Activated T-cell treated with anti-CD3 and anti-CD28 coated beads, Interleukin-2, amount 50 U/mL, for 72 hours (primary cell): ENCODE measurements at regions not wholly inside any gene's neighbourhood (a gene's known extent, or its start where the extent isn't known, plus 50 kb on each side); places are given as distances from the start of the nearest gene placed in this dataset.
A peak's percentile ranks its signal among the peaks of the same experiment; 100 is the strongest.

Experiments
- ATAC-seq, 2 donors: fragments of 150-1000 bp; cut with Tn5 transposase; replicated peaks in 1 of 2; 2 replicates each; pipeline ENCODE4 v1.10.0; 2021; ENCODE audit warnings: moderate library complexity in 2 of 2, mild to moderate bottlenecking in 1 of 2
- DNase-seq, 2 donors: peaks; one replicate each; pipeline ENCODE4 v3.0.0; 2021 to 2022; ENCODE audit warnings: mixed read lengths in 1 of 2
- H3K27ac Mint-ChIP-seq: one replicate; pipeline ENCODE4 v1.8.0; 2022; ENCODE audit warnings: mild to moderate bottlenecking, moderate library complexity, mixed read lengths
- H3K27me3 Mint-ChIP-seq: one replicate; pipeline ENCODE4 v1.8.0; 2022; ENCODE audit warnings: low read depth, mixed read lengths
- H3K36me3 Mint-ChIP-seq, 2 donors: one replicate each; pipeline ENCODE4 v1.8.0; 2022; ENCODE audit warnings: mixed read lengths in 2 of 2, mild to moderate bottlenecking in 1 of 2; ENCODE audit not compliant: insufficient read depth in 2 of 2
- H3K4me1 Mint-ChIP-seq: one replicate; pipeline ENCODE4 v1.8.0; 2022; ENCODE audit warnings: low read depth, mixed read lengths
- H3K4me3 Mint-ChIP-seq, 2 donors: one replicate each; pipeline ENCODE4 v1.8.0; 2022; ENCODE audit warnings: mild to moderate bottlenecking in 2 of 2, mixed read lengths in 2 of 2, moderate library complexity in 2 of 2
- H3K9me3 Mint-ChIP-seq, 2 donors: one replicate each; pipeline ENCODE4 v1.8.0; 2022; ENCODE audit warnings: mixed read lengths in 2 of 2

DNA sequence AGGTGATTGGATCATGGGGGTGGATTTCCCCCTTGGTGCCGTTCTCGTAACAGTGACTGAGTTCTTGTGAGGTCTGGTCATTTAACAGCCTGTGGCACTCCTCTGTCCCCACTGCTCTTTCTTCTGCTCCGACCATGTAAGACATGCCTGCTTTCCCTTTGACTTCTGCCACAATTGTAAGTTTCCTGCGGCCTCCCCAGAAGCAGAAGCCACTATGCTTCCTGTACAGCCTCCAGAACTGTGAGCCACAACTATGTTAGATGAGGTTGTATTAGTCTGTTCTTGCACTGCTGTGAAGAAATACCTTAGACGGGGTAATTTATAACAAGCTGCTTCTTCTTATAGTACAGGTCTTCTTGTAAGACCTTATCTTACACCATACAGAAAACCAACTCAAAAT, 241.7 kb upstream of the KLF14 start:
- H3K4me1 Mint-ChIP-seq, result peaks cover 79% of the 10 kb centered on the region

DNA sequence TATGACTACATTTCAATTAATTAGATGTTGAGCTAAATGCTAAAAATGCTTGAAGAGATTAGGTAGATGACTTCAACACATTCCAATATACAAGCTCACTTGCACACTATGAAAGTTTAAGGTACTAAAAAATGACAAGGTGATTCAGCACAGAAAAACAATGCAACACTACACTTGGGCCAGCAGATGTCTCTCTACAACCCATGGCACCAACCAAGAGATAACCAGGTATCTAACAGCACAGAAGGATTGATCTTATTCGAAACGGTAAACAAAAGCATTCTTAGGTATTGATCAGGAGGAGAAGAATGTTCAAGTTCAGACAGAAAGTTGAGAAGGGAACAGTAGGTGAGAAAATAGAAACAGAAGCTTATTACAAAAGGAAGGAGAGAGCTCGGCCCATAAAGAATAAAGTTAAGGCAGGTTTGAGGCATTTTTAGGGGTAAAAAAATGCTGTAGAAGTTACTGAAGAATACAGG, 248.2 kb upstream of the KLF14 start:
- no peak overlapping the region for H3K4me3 Mint-ChIP-seq
- H3K27ac Mint-ChIP-seq, result no peak overlapping the region
- H3K9me3 Mint-ChIP-seq, result no peaks in the 10 kb centered on the region
- no peaks in the 10 kb centered on the region for H3K27me3 Mint-ChIP-seq
- peaks cover 0 to 14% of the 10 kb centered on the region in 2 donors for H3K36me3 Mint-ChIP-seq
- H3K4me1 Mint-ChIP-seq, result peaks cover 18% of the 10 kb centered on the region
- peak; percentile 68 to 78 for ATAC-seq
- DNase-seq, result no peak

More for the DNA sequence above, 241.7 kb upstream of the KLF14 start:
- peaks cover 8 to 12% of the 10 kb centered on the region in 2 donors for H3K9me3 Mint-ChIP-seq
- H3K4me3 Mint-ChIP-seq, result peak overlapping the region in 1 of 2 donors; percentile 2
- DNase-seq (no peak), ATAC-seq (no peak)
- H3K27ac Mint-ChIP-seq, result peak overlapping the region; percentile 99
- no peaks in the 10 kb centered on the region for H3K27me3 Mint-ChIP-seq
- peaks cover 22 to 48% of the 10 kb centered on the region in 2 donors for H3K36me3 Mint-ChIP-seq

DNA sequence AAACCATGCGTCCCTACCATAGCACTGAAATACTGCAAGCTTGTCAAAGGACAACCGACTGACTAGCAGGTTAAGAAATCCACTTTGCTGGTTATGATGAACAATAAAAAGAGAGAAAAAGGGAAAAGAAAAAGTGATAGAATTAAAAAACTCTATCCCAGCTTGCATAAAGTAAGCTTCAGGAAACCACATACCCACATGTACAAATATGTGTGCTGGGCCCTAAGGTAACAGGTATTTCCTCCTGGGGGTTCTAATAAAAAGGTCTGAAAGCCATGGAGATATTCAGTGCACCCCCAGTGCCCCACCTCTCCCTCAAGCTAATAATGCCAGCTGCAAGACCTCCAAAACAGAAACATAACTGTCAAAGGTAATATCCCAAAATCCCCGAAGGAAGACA, 248.6 kb upstream of the KLF14 start:
- Mint-ChIP-seq H3K4me1 (peaks cover 16% of the 10 kb centered on the region), H3K4me3 (no peak overlapping the region), H3K27ac (no peak overlapping the region), H3K36me3 (peaks cover 0 to 11% of the 10 kb centered on the region in 2 donors), H3K27me3 (no peaks in the 10 kb centered on the region), H3K9me3 (no peaks in the 10 kb centered on the region)
- DNase-seq (no peak), ATAC-seq (no peak)

DNA sequence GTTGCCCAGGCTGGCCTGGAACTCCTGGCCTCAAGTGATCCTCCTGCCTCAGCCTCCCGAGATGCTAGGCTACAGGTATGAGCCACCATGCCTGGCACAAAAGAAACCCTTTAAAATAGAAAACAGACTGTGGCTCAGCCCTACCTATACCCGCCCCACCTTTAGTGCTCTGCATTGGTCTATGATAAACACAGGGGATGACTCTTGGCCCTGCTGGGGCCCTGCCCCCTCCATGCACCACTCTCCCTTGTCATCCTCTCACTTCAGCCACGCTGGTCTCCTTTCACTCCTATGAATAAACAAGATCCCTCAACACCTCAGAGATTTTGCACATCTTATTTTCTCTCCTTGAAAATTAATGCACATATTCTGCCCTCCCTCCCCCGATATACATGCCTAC, 251.4 kb upstream of the KLF14 start:
- DNase-seq (peak in 1 of 2 donors; percentile 27), ATAC-seq (peak; percentile 65 to 72)
- Mint-ChIP-seq H3K4me3 (peak overlapping the region; percentile 31 to 63), H3K27me3 (no peaks in the 10 kb centered on the region), H3K4me1 (peaks cover 23% of the 10 kb centered on the region), H3K27ac (peak overlapping the region; percentile 90), H3K9me3 (no peaks in the 10 kb centered on the region), H3K36me3 (peaks cover 0 to 4% of the 10 kb centered on the region in 2 donors)

DNA sequence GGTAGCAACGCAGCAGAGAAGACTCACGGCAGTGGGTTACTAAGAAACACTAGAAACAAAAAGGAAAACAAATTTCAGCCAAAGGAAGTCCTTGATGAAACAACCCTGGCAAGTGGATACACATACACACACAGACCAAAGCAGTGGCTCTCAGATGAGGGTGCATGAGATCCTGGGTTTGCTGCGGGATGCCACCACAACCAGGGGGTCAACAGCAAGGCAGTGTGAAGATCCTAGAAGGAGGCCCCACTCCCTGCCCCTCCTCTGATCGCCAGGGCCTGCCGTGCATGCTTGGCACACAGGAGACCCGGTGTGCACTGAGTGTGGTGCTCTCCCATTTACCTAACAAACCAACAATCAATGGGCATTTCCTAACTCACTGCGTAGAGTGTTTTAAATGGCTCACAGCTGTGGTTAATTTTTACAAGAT, 252.3 kb upstream of the KLF14 start:
- H3K36me3 Mint-ChIP-seq, result peaks cover 0 to 4% of the 10 kb centered on the region in 2 donors
- H3K27me3 Mint-ChIP-seq, result no peaks in the 10 kb centered on the region
- ATAC-seq, result peak; percentile 3 to 23
- H3K4me3 Mint-ChIP-seq, result peak overlapping the region; percentile 31 to 63
- H3K27ac Mint-ChIP-seq, result peak overlapping the region; percentile 90
- peaks cover 32% of the 10 kb centered on the region for H3K4me1 Mint-ChIP-seq
- DNase-seq, result no peak
- H3K9me3 Mint-ChIP-seq, result no peaks in the 10 kb centered on the region

DNA sequence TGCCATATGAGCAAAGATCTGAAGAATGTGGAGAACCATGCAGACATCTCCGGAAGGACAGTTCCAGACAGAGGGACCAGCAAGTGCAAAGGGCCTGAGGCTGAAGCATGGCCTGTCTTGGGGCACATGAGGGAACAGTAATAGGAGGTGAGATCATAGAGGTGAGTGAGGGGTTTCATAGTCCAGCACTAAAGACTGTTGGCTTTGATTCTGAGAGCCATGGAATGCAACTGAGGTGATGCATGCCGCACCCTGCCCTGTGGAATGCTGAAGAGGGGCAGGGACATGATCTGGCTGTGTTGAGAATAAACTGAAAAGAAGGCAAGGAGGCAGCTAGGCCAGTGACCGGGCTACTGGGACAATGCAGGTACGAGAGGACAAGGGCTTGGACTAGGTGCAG, 253.1 kb upstream of the KLF14 start:
- no peak overlapping the region for H3K4me3 Mint-ChIP-seq
- peaks cover 0 to 4% of the 10 kb centered on the region in 2 donors for H3K36me3 Mint-ChIP-seq

DNA sequence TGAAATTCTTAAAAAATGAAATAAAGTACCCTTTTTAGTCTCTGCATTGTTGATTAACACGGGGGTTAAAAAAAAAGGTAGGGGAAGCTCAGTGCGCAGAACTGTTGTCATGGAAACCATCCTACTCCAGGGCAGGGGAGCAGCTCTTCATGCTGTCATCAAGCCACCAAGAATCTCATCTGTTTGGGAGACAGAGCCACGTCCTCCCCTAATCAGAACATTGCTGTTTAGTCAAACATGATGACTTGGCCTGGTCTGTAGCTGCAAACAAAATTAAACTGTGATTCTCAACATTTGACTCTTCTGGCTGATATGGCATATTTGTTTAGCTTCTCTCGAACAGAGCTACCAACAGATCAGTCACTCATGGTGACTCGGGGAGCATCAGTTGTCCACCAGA, 254.4 kb upstream of the KLF14 start:
- ATAC-seq (peak; percentile 61 to 70), DNase-seq (no peak)
- peaks cover 44% of the 10 kb centered on the region for H3K4me1 Mint-ChIP-seq
- no peaks in the 10 kb centered on the region for H3K9me3 Mint-ChIP-seq
- H3K36me3 Mint-ChIP-seq, result peaks cover 0 to 4% of the 10 kb centered on the region in 2 donors
- no peaks in the 10 kb centered on the region for H3K27me3 Mint-ChIP-seq
- peak overlapping the region; percentile 96 for H3K27ac Mint-ChIP-seq
- H3K4me3 Mint-ChIP-seq, result peak overlapping the region in 1 of 2 donors; percentile 75

More for the DNA sequence above, 253.1 kb upstream of the KLF14 start:
- ATAC-seq (no peak), DNase-seq (no peak)
- Mint-ChIP-seq H3K4me1 (peaks cover 40% of the 10 kb centered on the region), H3K27ac (peak overlapping the region; percentile 90), H3K9me3 (no peaks in the 10 kb centered on the region), H3K27me3 (no peaks in the 10 kb centered on the region)

DNA sequence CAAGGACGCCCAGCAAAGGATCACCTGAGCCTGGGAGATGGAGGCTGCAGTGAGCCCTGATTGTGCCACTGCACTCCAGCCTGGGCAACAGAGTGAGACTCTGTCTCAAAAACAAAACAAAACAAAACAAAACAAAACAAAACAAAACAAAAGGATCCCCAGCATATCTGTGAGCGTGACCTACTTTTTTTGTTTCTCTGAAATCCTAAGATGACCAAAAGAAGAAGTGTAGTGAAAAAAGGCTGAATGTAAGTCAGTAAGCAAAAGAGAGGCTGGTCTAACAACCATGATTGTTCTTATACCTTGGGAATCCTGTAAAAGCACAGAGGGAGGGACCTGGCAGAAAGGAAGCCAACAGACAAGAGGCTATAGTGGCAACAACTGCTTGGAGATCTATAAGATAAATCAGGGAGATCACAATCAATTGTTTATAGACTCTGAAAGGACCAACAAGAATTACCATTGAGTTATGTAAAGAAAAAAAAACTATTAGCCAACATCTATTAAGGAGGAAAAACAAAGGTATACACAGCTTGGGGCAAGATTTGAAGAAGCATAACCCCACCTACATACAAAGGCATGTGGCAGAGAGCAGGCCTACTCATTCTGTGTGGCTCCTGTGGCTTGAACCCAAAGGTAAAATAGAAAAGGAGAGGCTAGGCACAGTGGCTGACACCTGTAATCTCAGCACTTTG, 255.2 kb upstream of the KLF14 start:
- Mint-ChIP-seq H3K4me1 (peaks cover 49% of the 10 kb centered on the region), H3K27ac (peak overlapping the region; percentile 96), H3K4me3 (peak overlapping the region; percentile 30 to 75), H3K36me3 (peaks cover 0 to 4% of the 10 kb centered on the region in 2 donors), H3K27me3 (no peaks in the 10 kb centered on the region), H3K9me3 (no peaks in the 10 kb centered on the region)
- DNase-seq (no peak), ATAC-seq (no peak)

DNA sequence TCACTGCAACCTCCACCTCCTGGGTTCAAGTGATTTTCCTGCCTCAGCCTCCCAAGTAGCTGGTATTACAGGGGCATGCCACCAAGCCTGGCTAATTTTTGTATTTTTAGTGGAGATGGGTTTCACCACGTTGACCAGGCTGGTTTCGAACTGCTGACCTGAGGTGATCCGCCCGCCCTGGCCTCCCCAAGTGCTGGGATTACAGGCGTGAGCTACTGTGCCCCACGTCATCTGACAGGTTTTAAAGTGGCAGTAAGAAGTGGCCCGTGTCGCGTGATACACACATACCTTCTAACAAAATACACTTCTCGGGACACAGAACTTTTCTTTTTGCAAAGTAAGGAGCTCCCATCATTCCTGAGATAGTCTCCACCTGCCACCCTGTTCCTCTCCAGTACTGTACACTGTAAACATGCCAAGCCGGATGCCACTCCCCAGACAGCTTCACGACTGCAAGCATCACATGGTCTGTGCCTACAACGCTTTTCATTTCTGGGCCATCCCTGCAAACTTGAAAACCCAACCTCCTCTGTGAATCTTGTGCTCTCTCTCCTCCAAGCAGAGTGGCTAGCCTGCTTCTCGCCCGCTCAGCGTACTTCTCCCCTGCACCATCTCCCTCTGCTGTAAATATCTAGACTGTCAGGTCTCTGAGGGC, 256.3 kb upstream of the KLF14 start:
- H3K27ac Mint-ChIP-seq, result peak overlapping the region; percentile 76
- DNase-seq (no peak), ATAC-seq (peak in 1 of 2 donors; percentile 28)
- peaks cover 60% of the 10 kb centered on the region for H3K4me1 Mint-ChIP-seq
- peaks cover 0 to 4% of the 10 kb centered on the region in 2 donors for H3K36me3 Mint-ChIP-seq
- H3K27me3 Mint-ChIP-seq, result no peaks in the 10 kb centered on the region
- peak overlapping the region; percentile 29 to 57 for H3K4me3 Mint-ChIP-seq
- no peaks in the 10 kb centered on the region for H3K9me3 Mint-ChIP-seq

DNA sequence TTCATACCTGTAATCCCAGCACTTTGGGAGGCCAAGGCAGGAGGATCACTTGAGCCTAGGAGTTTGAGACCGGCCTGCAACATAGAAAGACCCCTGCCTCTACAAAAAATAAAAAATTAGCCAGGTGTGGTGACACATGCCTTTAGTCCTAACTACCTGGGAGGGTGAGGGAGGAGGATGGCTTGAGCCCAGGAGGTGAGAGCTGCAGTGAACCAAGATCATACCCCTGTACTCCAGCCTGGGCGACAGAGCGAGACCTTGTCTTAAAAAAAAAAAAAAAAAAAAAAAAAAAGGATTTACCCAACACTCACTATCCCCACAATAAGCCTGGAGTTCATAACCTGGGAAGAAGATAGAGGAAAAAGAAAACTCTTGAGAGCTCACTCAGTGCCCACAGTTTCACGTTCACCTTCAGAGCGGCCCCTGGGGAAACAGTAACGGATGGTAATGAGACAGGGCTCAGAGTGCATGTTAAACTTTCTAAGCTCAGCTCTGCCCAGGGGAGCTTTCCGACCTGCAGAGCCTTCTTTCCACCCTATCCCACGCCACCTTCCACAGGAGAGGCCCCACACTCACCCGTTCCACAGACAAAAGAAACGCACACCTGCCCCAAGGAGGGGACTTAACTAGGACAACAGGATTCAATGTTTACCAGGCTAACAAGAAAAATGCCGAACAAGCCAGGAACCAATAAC, 259.8 kb upstream of the KLF14 start:
- no peaks in the 10 kb centered on the region for H3K27me3 Mint-ChIP-seq
- H3K36me3 Mint-ChIP-seq, result peaks cover 3 to 5% of the 10 kb centered on the region in 2 donors
- DNase-seq (no peak), ATAC-seq (no peak)
- peaks cover 84% of the 10 kb centered on the region for H3K4me1 Mint-ChIP-seq
- no peaks in the 10 kb centered on the region for H3K9me3 Mint-ChIP-seq
- peak overlapping the region; percentile 100 for H3K27ac Mint-ChIP-seq
- peak overlapping the region; percentile 16 to 99 for H3K4me3 Mint-ChIP-seq

DNA sequence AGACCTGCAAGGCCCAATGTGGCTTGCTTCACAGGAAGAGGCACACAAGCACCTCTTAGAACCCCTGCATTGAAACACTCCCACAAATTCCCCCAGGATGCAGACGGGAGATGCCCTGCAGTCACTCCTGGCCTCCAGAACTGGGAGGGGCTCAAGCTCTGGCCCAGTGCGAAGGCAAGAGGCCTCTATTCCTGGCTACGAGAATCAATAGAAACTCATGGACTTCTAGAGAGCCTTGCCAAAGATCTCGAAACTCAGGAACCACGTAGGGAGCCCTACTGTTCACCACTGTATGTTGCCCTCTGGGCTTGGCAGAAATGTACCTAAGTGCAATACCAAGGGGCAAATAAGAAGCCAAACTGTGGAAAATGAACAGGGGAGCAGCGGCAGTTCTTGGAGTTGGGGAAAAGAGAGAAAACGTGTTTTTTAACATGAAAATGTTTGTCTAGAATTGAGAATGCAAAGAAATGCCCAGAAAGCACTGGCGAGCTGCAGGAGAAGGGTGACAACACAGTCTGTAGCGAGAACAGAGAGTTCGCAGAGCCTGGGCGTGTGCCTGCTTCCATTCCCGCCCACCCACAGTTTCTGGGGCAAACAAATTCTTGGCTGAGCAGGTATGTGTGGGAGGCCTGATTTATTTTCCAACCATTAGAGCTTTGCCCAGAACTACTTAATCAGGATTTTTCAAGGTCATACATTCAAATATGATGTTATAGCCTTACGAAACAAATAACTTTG, 260.5 kb upstream of the KLF14 start:
- peaks cover 84% of the 10 kb centered on the region for H3K4me1 Mint-ChIP-seq

DNA sequence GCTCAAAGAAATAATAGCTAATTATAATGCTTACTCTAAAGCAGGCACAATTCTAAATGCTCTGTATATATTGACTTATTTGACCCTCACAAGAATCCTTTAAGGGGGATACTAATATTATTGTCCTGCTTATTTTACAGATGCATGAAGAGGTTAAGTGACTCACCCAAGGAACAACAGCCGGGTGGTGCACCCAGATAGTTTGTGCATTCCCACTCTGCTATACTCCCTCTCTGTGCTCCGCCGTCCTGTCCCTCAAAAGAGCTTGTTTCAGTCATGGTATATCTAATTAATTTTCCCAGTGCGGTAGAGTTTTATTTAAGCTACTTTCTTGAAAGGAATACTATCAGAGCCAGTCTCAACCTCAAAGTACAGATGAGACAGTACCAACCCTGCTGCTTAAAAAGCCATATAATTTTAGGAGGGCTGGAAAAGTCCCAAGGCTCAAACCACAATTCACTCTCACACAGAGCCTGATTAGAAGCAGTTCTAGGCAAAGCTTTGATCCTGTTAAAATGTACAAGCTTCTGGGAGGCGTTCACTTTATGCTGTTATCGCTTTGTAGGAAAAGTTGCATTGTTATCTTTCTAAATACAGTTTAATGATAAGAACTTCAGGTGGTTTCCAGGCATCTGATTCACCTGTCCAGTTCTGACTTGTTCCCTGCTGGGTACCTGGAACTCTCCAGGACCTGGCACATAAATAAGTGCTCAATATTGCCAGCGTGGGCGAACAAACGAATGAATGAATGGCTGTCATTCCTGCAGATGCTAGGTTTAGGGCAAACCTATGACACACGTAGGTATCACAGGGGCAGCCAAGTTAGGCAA, 261.5 kb upstream of the KLF14 start:
- Mint-ChIP-seq H3K9me3 (no peaks in the 10 kb centered on the region), H3K27me3 (no peaks in the 10 kb centered on the region), H3K4me1 (peaks cover 86% of the 10 kb centered on the region), H3K36me3 (peaks cover 3 to 8% of the 10 kb centered on the region in 2 donors), H3K27ac (peak overlapping the region; percentile 100), H3K4me3 (peak overlapping the region; percentile 56 to 99)
- peak; percentile 41 to 53 for ATAC-seq
- peak in 1 of 2 donors; percentile 34 for DNase-seq

More for the DNA sequence above, 260.5 kb upstream of the KLF14 start:
- H3K27ac Mint-ChIP-seq, result peak overlapping the region; percentile 100
- H3K9me3 Mint-ChIP-seq, result no peaks in the 10 kb centered on the region
- H3K4me3 Mint-ChIP-seq, result peak overlapping the region; percentile 56 to 99
- H3K27me3 Mint-ChIP-seq, result no peaks in the 10 kb centered on the region
- DNase-seq, result no peak
- H3K36me3 Mint-ChIP-seq, result peaks cover 3 to 8% of the 10 kb centered on the region in 2 donors
- no peak for ATAC-seq
